SHP77 treated with DMSO at 0.1 percent for 48 hours (cell line): ENCODE measurements at regions not wholly inside any gene's neighbourhood (a gene's known extent, or its start where the extent isn't known, plus 50 kb on each side); places are given as distances from the start of the nearest gene placed in this dataset.

Experiments
- DNase-seq: peaks from one replicate; lab custom pipeline; 2025; lab: John Stamatoyannopoulos, UW

- no peak for DNase-seq
Observed at GRCh38 chr22:27689664-27690063, 111.9 kb downstream of the MN1 start.

GRCh38 chr22:27690599-27690998 lies 111.0 kb downstream of the MN1 start:
- DNase-seq, result no peak

DNA sequence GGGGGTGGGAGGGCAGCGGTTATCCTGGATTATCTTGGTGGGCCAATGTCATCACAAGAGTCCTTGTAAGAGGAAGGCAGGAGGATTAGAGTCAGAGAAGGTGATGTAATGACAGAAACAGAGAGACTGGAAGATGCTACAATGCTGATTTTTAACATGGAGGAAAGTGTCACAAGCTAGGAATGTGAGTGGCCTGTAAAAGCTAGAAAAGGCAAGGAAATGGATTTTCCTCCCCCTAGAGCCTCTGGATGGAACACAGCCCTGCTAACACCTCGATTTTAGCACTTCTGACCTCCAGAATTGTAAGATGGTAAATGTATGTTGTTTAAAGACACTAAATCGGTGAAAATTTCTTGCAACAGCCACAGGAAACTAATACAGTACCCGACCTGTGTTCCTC lies 109.3 kb downstream of the MN1 start:
- no peak for DNase-seq

DNA sequence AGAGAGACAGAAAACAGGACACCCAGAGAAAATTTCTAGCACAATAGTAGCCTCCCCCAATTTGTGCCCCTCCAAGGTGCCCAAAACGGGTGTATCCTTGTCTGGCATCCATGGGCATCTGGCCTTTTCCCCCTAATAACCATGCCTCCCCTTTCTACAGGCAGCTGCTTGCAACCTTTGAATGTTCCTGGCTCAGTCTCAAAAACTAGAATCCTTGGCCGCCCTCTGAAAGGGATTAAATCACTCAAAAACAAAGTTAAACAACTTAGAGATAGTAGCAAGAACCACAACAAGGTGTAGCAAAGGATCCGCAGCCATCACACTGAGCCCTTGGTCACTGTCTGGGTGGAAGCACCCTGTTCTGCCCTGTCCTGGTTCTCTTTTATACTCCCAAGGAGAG lies 105.6 kb downstream of the MN1 start:
- no peak for DNase-seq

DNA sequence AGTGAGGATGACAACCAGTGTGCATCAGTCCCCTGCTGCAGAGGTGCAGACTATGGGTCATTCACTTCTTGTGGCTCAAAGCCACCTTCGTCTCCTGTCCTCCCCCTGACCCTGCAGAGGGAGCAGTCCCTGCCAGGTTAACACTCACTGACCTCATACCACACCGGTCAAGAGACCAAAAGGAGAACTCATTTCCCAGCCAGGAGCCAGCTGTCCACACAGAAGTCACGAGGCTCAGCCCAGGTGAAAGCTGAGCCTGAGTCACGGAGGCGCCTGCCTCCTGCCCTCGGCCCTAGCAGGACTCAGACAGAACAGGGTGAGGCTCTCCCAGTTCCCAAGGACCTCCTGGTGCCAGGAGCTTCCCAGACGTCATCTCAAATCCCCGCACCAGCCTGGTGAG lies 103.7 kb downstream of the MN1 start:
- no peak for DNase-seq
